WTC11 (cell line): ENCODE measurements at regions not wholly inside any gene's neighbourhood (a gene's known extent, or its start where the extent isn't known, plus 50 kb on each side); places are given as distances from the start of the nearest gene placed in this dataset.

Experiments
- ATAC-seq: fragments of 200-7000 bp; cut with Tn5 transposase; 2 replicates; pipeline ENCODE4 v1.10.0; 2021; ENCODE audit warnings: mild to moderate bottlenecking, moderate library complexity
- CTCF ChIA-PET: fragments of 300-600 bp; sonication (Branson Sonifier 250); formaldehyde crosslinking; loops from one replicate; lab custom pipeline; 2021; ENCODE audit warnings: antibody characterized with exemption; lab: Charles Lee
- POLR2A ChIA-PET: fragments of 350-600 bp; sonication (Branson Sonifier 250); formaldehyde crosslinking; loops from one replicate; lab custom pipeline; 2021; ENCODE audit warnings: antibody characterized with exemption; lab: Charles Lee
- DNase-seq: peaks from one replicate; pipeline ENCODE4 v3.0.0; 2021; ENCODE audit warnings: low spot score
- H3K27ac Mint-ChIP-seq: 2 replicates; pipeline ENCODE4 v1.8.0; 2021; ENCODE audit warnings: mixed read lengths
- H3K27me3 Mint-ChIP-seq: 2 replicates; pipeline ENCODE4 v1.8.0; 2021; ENCODE audit warnings: low read depth, mild to moderate bottlenecking, moderate library complexity, mixed read lengths
- H3K36me3 Mint-ChIP-seq: 2 replicates; pipeline ENCODE4 v1.8.0; 2021; ENCODE audit warnings: mixed read lengths
- H3K4me1 Mint-ChIP-seq: 2 replicates; pipeline ENCODE4 v1.8.0; 2022; ENCODE audit warnings: mixed read lengths
- H3K4me3 Mint-ChIP-seq: 2 replicates; pipeline ENCODE4 v1.8.0; 2021; ENCODE audit warnings: mild to moderate bottlenecking, moderate library complexity, mixed read lengths
- H3K9me3 Mint-ChIP-seq: 2 replicates; pipeline ENCODE4 v1.8.0; 2021; ENCODE audit warnings: mixed read lengths
- AFF4 ChIP-seq: sonication (generic); formaldehyde crosslinking; IDR thresholded peaks from 2 replicates; pipeline ENCODE4 v1.8.1; 2023; ENCODE audit warnings: mild to moderate bottlenecking, missing genetic modification reagents, borderline replicate concordance
- CREM ChIP-seq: sonication (generic); formaldehyde crosslinking; IDR thresholded peaks from 2 replicates; pipeline ENCODE4 v1.8.1; 2022; ENCODE audit warnings: mild to moderate bottlenecking, missing genetic modification reagents, moderate library complexity
- ETV6 ChIP-seq: sonication (generic); formaldehyde crosslinking; IDR thresholded peaks from 2 replicates; pipeline ENCODE4 v1.8.1; 2022; ENCODE audit warnings: mild to moderate bottlenecking, missing genetic modification reagents
- FOXK1 ChIP-seq: sonication (generic); formaldehyde crosslinking; IDR thresholded peaks from 2 replicates; pipeline ENCODE4 v1.8.0; 2022; ENCODE audit warnings: mild to moderate bottlenecking, moderate library complexity, missing genetic modification reagents
- IRF2 ChIP-seq: sonication (generic); formaldehyde crosslinking; IDR thresholded peaks from 2 replicates; pipeline ENCODE4 v1.8.0; 2022; ENCODE audit warnings: low read depth, missing genetic modification reagents, borderline replicate concordance
- MXD4 ChIP-seq: fragments of 250-450 bp; sonication (Bioruptor Pico); IDR thresholded peaks from 2 replicates; pipeline ENCODE4 v1.8.0; 2021; ENCODE audit warnings: mild to moderate bottlenecking, moderate library complexity, borderline replicate concordance
- NFYB ChIP-seq: sonication (generic); formaldehyde crosslinking; conservative IDR thresholded peaks from 2 replicates; pipeline ENCODE4 v1.8.0; 2022; ENCODE audit warnings: low read depth, missing genetic modification reagents
- NR3C1 ChIP-seq: sonication (generic); formaldehyde crosslinking; conservative IDR thresholded peaks from 2 replicates; pipeline ENCODE4 v1.8.1; 2023; ENCODE audit warnings: low read depth, mild to moderate bottlenecking, missing genetic modification reagents
- STAT6 ChIP-seq: sonication (generic); formaldehyde crosslinking; conservative IDR thresholded peaks from 2 replicates; pipeline ENCODE4 v1.8.1; 2023; ENCODE audit warnings: mild to moderate bottlenecking, low read depth, missing genetic modification reagents, moderate library complexity
- TCF7 ChIP-seq: sonication (generic); formaldehyde crosslinking; IDR thresholded peaks from 2 replicates; pipeline ENCODE4 v1.8.0; 2022; ENCODE audit warnings: mild to moderate bottlenecking, low read depth, missing genetic modification reagents, moderate library complexity
- TP53 ChIP-seq: sonication (generic); formaldehyde crosslinking; IDR thresholded peaks from 2 replicates; pipeline ENCODE4 v1.8.1; 2023; ENCODE audit warnings: mild to moderate bottlenecking, missing genetic modification reagents
- ZNF263 ChIP-seq: sonication (generic); formaldehyde crosslinking; IDR thresholded peaks from 2 replicates; pipeline ENCODE4 v1.8.1; 2022; ENCODE audit warnings: low read depth, mild to moderate bottlenecking, moderate library complexity, missing genetic modification reagents
- ZNF281 ChIP-seq: sonication (generic); formaldehyde crosslinking; IDR thresholded peaks from 2 replicates; pipeline ENCODE4 v1.8.0; 2023; ENCODE audit warnings: mild to moderate bottlenecking, missing genetic modification reagents
- ZNF317 ChIP-seq: sonication (generic); formaldehyde crosslinking; IDR thresholded peaks from 2 replicates; pipeline ENCODE4 v1.8.1; 2023; ENCODE audit warnings: low read depth, mild to moderate bottlenecking, moderate library complexity, missing genetic modification reagents, borderline replicate concordance
- ZNF423 ChIP-seq: fragments of 250-450 bp; sonication (Bioruptor Pico); IDR thresholded peaks from 2 replicates; pipeline ENCODE4 v2.1.2; 2022; ENCODE audit warnings: mild to moderate bottlenecking, moderate library complexity
- TF ChIP-seq, protein P1 (sequence below): sonication (generic); formaldehyde crosslinking; IDR thresholded peaks from 2 replicates; pipeline ENCODE4 v1.8.1; 2023; ENCODE audit warnings: mild to moderate bottlenecking, missing genetic modification reagents
- TF ChIP-seq, protein P2 (sequence below): sonication (generic); formaldehyde crosslinking; IDR thresholded peaks from 2 replicates; pipeline ENCODE4 v1.8.1; 2023; ENCODE audit warnings: mild to moderate bottlenecking, moderate library complexity, missing genetic modification reagents
- TF ChIP-seq, protein P3 (sequence below): sonication (generic); formaldehyde crosslinking; conservative IDR thresholded peaks from 2 replicates; pipeline ENCODE4 v1.8.1; 2022; ENCODE audit warnings: mild to moderate bottlenecking, missing genetic modification reagents

DNA sequence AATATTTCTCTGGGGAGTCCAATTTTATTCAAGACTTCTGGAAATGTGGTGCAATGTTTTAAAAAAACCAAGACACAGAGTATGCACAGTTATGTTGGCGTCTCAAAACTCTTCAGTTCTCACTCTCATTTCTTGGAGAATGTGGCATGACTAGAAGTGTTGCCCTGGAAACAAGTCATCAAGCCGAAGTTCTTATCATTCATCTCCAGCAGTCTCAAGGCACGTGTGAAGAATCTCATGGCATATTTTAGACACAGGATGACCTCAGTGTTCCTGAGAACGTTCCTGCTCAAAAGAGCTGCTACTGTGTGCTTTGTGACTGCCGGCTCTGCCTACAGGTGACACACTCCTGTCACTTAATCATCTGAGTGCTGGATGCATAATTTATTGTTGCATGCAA, 147.4 kb upstream of the IRX4 start:
- ChIA-PET CTCF (no interaction called here), POLR2A (no interaction called here)
- Mint-ChIP-seq H3K9me3 (peaks cover 32% of the 10 kb centered on the region), H3K4me3 (no peak overlapping the region), H3K36me3 (peaks cover 10% of the 10 kb centered on the region; the same call in 1 of the 2 replicates), H3K4me1 (peaks cover 9% of the 10 kb centered on the region), H3K27me3 (peaks cover 10% of the 10 kb centered on the region), H3K27ac (no peak overlapping the region)
- ATAC-seq (no peak), DNase-seq (no peak)
- TF ChIP-seq, protein P1, sequence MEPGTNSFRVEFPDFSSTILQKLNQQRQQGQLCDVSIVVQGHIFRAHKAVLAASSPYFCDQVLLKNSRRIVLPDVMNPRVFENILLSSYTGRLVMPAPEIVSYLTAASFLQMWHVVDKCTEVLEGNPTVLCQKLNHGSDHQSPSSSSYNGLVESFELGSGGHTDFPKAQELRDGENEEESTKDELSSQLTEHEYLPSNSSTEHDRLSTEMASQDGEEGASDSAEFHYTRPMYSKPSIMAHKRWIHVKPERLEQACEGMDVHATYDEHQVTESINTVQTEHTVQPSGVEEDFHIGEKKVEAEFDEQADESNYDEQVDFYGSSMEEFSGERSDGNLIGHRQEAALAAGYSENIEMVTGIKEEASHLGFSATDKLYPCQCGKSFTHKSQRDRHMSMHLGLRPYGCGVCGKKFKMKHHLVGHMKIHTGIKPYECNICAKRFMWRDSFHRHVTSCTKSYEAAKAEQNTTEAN (CRISPR knock-in tag): no peak
- TF ChIP-seq, protein P2, sequence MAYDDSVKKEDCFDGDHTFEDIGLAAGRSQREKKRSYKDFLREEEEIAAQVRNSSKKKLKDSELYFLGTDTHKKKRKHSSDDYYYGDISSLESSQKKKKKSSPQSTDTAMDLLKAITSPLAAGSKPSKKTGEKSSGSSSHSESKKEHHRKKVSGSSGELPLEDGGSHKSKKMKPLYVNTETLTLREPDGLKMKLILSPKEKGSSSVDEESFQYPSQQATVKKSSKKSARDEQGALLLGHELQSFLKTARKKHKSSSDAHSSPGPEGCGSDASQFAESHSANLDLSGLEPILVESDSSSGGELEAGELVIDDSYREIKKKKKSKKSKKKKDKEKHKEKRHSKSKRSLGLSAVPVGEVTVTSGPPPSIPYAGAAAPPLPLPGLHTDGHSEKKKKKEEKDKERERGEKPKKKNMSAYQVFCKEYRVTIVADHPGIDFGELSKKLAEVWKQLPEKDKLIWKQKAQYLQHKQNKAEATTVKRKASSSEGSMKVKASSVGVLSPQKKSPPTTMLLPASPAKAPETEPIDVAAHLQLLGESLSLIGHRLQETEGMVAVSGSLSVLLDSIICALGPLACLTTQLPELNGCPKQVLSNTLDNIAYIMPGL (CRISPR knock-in tag): no peak
- no peak for TF ChIP-seq MXD4 (CRISPR knock-in tag)
- TF ChIP-seq ZNF317 (CRISPR knock-in tag): no peak
- TF ChIP-seq NR3C1: no peak
- TF ChIP-seq IRF2: no peak
- no peak for TF ChIP-seq TCF7 (CRISPR knock-in tag)

GRCh38 chr5:2029206-2029605, 146.5 kb upstream of the IRX4 start:
- no peak overlapping the region for H3K4me3 Mint-ChIP-seq
- H3K36me3 Mint-ChIP-seq: peaks cover 10% of the 10 kb centered on the region; the same call in 1 of the 2 replicates
- peaks cover 13% of the 10 kb centered on the region for H3K4me1 Mint-ChIP-seq
- H3K27me3 Mint-ChIP-seq: peaks cover 10% of the 10 kb centered on the region
- CTCF ChIA-PET: interaction anchor here (0.9 kb wide), 1 partner anchor 266 kb away, joined by 3 read pairs; no protein-coding TSS in a partner anchor
- no peak overlapping the region for H3K27ac Mint-ChIP-seq
- ATAC-seq (no peak), DNase-seq (no peak)
- POLR2A ChIA-PET: no interaction called here
- H3K9me3 Mint-ChIP-seq: peaks cover 32% of the 10 kb centered on the region
- no peak for TF ChIP-seq TP53 (CRISPR knock-in tag)
- no peak for TF ChIP-seq MXD4 (CRISPR knock-in tag)
- TF ChIP-seq, protein P3, sequence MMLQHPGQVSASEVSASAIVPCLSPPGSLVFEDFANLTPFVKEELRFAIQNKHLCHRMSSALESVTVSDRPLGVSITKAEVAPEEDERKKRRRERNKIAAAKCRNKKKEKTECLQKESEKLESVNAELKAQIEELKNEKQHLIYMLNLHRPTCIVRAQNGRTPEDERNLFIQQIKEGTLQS (CRISPR knock-in tag): no peak
- TF ChIP-seq, protein P2 (CRISPR knock-in tag): no peak
- TF ChIP-seq ZNF263 (CRISPR knock-in tag): no peak
- TF ChIP-seq ETV6 (CRISPR knock-in tag): no peak
- TF ChIP-seq NFYB (CRISPR knock-in tag): no peak
- no peak for TF ChIP-seq FOXK1 (CRISPR knock-in tag)
- TF ChIP-seq STAT6 (CRISPR knock-in tag): no peak
- TF ChIP-seq AFF4 (CRISPR knock-in tag): no peak
- no peak for TF ChIP-seq CREM (CRISPR knock-in tag)
- TF ChIP-seq ZNF423 (CRISPR knock-in tag): no peak
- no peak for TF ChIP-seq ZNF281 (CRISPR knock-in tag)
